Cardiac muscle cell (in vitro differentiated cells and primary cell): ENCODE measurements at regions not wholly inside any gene's neighbourhood (a gene's known extent, or its start where the extent isn't known, plus 50 kb on each side); places are given as distances from the start of the nearest gene placed in this dataset.
A peak's percentile ranks its signal among the peaks of the same experiment; 100 is the strongest.

ENCODE experiments used
- DNase-seq, 2 donors: peaks; one replicate each; pipeline versions ENCODE4 v3.0.0 to v3.0.0-alpha.2; 2010 to 2017; ENCODE audit warnings: low read depth in 1 of 2, low spot score in 1 of 2
- H3K27ac ChIP-seq: fragments of 200-600 bp; sonication (generic); 2 replicates; pipeline ENCODE4 v1.5.1; 2016
- H3K27me3 ChIP-seq: fragments of 200-600 bp; sonication (generic); 2 replicates; pipeline ENCODE4 v1.6.0; 2016; ENCODE audit warnings: control low read depth
- H3K36me3 ChIP-seq: fragments of 200-600 bp; sonication (generic); 2 replicates; pipeline ENCODE4 v1.5.1; 2016; ENCODE audit warnings: control low read depth
- H3K4me1 ChIP-seq: fragments of 200-600 bp; sonication (generic); 2 replicates; pipeline ENCODE4 v1.8.1; 2017; ENCODE audit warnings: low read depth, mild to moderate bottlenecking, mixed run types
- H3K4me3 ChIP-seq: fragments of 200-600 bp; sonication (generic); 2 replicates; pipeline ENCODE4 v1.5.1; 2016; ENCODE audit warnings: mild to moderate bottlenecking
- H3K9me3 ChIP-seq: fragments of 200-600 bp; sonication (generic); 2 replicates; pipeline ENCODE4 v1.5.1; 2017; ENCODE audit warnings: low read depth, mild to moderate bottlenecking, control low read depth
- TF ChIP-seq, protein P1 (sequence below): IDR thresholded peaks from 2 replicates; pipeline ENCODE4 v1.5.1; 2012; ENCODE audit warnings: low read depth, mild to moderate bottlenecking, low read length

DNA sequence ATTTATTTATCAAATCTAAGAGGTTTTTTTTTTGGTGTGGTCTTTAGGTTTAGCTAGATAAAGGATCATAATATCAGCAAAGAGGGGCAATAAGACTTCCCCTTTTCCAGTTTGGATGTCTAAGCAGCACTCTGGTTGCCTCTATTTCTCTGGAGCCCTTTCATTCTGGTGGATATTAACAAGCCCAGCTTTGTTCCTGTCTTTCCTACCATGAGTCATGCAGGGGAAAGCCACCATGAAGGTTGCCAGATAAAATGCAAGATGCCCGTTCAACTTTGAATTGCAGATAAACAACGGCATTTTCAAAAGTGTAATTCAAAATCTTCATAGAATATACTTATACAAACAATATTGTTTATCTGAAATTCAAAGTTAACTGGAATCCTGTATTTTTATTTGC, 143.6 kb downstream of the ADAMTS15 start:
- H3K27me3 ChIP-seq: no peaks in the 10 kb centered on the region
- peak in 1 of 2 donors; percentile 54 for DNase-seq
- TF ChIP-seq, protein P1, sequence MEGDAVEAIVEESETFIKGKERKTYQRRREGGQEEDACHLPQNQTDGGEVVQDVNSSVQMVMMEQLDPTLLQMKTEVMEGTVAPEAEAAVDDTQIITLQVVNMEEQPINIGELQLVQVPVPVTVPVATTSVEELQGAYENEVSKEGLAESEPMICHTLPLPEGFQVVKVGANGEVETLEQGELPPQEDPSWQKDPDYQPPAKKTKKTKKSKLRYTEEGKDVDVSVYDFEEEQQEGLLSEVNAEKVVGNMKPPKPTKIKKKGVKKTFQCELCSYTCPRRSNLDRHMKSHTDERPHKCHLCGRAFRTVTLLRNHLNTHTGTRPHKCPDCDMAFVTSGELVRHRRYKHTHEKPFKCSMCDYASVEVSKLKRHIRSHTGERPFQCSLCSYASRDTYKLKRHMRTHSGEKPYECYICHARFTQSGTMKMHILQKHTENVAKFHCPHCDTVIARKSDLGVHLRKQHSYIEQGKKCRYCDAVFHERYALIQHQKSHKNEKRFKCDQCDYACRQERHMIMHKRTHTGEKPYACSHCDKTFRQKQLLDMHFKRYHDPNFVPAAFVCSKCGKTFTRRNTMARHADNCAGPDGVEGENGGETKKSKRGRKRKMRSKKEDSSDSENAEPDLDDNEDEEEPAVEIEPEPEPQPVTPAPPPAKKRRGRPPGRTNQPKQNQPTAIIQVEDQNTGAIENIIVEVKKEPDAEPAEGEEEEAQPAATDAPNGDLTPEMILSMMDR: no peak

DNA sequence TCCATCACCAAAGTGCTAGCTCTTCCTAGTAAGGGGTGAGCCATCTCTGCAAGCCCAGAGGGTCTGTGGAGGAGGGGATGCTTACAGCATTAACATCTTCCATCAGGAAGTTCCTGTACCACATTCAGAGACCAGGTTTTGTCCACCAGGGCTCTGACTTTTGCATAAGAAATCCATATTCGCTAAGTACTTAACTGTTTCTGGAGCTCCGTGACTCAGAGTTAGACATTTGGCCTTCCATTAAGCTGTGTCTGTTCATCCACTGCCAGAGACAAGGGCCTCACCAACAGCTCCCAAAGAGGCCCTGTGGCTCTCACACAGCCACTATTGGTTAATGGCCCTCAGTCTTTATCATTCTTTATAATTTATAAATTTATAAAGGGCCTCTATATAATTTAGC, 144.6 kb downstream of the ADAMTS15 start:
- H3K27ac ChIP-seq: no peak overlapping the region
- no peaks in the 10 kb centered on the region for H3K4me1 ChIP-seq
- H3K9me3 ChIP-seq: no peaks in the 10 kb centered on the region
- TF ChIP-seq, protein P1: no peak
- H3K4me3 ChIP-seq: no peak overlapping the region
- DNase-seq: no peak
- H3K27me3 ChIP-seq: no peaks in the 10 kb centered on the region
- H3K36me3 ChIP-seq: no peaks in the 10 kb centered on the region

More for the DNA sequence above, 143.6 kb downstream of the ADAMTS15 start:
- H3K36me3 ChIP-seq: no peaks in the 10 kb centered on the region
- H3K4me3 ChIP-seq: no peak overlapping the region
- no peak overlapping the region for H3K27ac ChIP-seq
- H3K9me3 ChIP-seq: no peaks in the 10 kb centered on the region
- no peaks in the 10 kb centered on the region for H3K4me1 ChIP-seq

DNA sequence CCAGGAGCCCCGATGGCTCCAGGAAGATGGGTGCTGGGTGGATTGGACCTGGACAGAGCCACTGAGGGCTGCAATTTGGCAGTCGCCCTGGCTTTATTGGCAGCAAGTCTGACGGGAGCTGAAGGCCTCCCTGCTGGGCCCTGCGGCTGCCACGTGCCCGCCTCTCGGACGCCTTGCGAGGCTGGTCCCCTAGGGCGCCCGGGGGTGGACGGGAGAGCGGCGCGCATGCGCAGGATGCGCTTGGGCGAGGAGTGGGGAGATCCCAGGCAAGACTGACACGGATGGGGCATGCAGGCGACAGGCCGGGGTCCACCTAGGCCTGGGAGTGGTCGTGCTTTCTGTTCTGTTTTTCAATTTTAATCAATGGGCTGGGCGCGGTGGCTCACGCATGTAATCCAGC, 150.0 kb downstream of the ADAMTS15 start:
- Histone ChIP-seq H3K27me3 (no peaks in the 10 kb centered on the region), H3K36me3 (no peaks in the 10 kb centered on the region), H3K4me1 (peaks cover 9% of the 10 kb centered on the region), H3K27ac (no peak overlapping the region), H3K4me3 (no peak overlapping the region), H3K9me3 (no peaks in the 10 kb centered on the region)
- DNase-seq: no peak
- TF ChIP-seq, protein P1: no peak

DNA sequence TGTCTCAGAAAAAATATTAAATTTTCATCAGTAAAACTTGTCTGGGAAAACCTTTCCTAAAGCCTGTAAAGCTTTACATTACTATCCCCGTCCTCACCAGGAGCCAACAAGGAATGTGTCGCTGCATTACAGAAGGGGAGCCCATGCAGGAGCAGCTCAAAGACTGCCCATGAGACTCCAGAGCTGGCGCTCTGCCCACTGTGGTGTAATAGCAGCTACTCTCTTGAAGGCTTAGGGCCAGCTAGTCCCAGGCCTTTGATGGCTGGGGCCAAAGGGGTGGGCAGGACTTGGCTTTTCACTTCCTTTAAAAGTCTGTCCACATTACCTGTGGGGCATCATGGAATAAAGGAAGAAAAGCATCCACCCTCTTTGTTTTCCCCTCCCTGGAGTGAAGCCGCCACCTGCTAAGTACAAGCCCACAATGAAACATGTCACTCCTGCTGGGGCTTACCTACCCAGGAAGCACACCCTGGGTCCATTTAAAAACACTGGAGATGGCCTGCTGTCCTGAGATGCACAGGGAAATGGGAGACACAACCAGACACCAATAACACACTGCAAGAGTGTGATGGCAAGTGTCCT, 150.7 kb downstream of the ADAMTS15 start:
- H3K4me1 ChIP-seq: peaks cover 9% of the 10 kb centered on the region
- H3K27ac ChIP-seq: no peak overlapping the region
- H3K4me3 ChIP-seq: no peak overlapping the region
- DNase-seq: peak; percentile 37 to 83
- H3K36me3 ChIP-seq: no peaks in the 10 kb centered on the region
- TF ChIP-seq, protein P1: no peak
- H3K9me3 ChIP-seq: no peaks in the 10 kb centered on the region
- no peaks in the 10 kb centered on the region for H3K27me3 ChIP-seq

DNA sequence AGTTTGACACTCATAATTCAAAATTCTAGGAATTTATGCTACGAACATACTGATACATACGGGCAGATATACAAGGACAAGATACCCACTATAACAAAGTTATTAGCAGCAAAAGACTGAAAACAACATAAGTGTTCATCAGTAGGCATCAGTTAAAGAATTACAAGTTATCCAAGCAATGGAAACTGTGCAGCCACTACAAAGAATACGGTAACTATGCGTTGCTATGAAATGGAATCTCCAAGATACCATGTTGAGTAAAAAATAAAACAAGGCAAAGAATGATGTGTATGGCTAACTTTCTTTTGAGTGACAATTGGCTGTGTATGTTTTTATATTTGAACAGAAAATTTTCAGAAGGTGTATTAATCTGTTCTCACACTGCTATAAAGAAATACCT, 151.7 kb downstream of the ADAMTS15 start:
- Histone ChIP-seq H3K27me3 (no peaks in the 10 kb centered on the region), H3K4me3 (no peak overlapping the region), H3K27ac (peak overlapping the region; percentile 41), H3K9me3 (no peaks in the 10 kb centered on the region), H3K36me3 (no peaks in the 10 kb centered on the region), H3K4me1 (peaks cover 9% of the 10 kb centered on the region)
- peak in 1 of 2 donors; percentile 49 for DNase-seq
- TF ChIP-seq, protein P1: no peak

DNA sequence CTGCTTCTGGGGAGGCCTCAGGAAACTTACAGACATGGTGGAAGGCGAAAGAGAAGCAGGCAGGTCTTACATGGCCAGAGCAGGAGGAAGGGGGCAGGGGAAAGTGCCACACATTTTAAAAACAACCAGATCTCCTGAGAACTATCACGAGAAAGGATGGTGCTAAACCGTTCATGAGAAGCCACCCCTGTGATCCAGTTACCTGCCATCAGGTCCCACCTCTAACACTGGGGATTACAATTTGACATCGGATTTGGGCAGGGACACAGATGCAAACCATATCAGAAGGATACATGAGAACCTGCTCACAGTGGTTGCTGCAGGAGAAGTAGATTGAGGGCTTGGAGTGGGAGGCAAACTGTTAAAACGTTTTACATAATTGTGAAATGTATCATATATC, 152.2 kb downstream of the ADAMTS15 start:
- Histone ChIP-seq H3K4me1 (peaks cover 9% of the 10 kb centered on the region), H3K27ac (peak overlapping the region; percentile 41), H3K27me3 (no peaks in the 10 kb centered on the region), H3K9me3 (no peaks in the 10 kb centered on the region), H3K36me3 (no peaks in the 10 kb centered on the region), H3K4me3 (no peak overlapping the region)
- TF ChIP-seq, protein P1: no peak
- no peak for DNase-seq
